ENCODE measurements at regions not wholly inside any gene's neighbourhood (a gene's known extent, or its start where the extent isn't known, plus 50 kb on each side); places are given as distances from the start of the nearest gene placed in this dataset.

DNA sequence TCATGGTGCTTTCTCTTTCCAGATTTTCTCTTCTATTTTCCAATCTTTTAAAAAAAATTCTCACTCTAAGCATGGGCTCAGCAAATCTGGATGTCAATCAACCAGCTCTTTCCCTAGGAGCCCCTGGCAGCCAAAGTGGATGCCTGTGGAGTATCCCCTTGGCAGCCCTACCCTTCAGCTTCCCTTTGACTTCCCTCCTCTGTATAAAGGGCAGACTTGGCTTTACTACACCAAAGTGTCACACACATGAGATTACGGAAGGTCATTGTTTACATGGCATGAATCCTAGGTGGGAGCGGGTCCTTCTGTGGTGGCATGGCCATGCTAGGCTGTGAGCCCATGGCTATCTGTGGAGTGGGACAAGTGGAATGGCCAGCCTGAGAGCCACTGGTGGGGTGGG is 379.9 kb downstream of the GABRB3 start:
- no peak overlapping the region for H3K4me2 ChIP-seq
- no peak overlapping the region for H3K4me3 ChIP-seq
- no peaks in the 10 kb centered on the region for H3K79me2 ChIP-seq
- WGBS (ENCODE audit: low lambda C conversion rate, missing lambda C conversion rate) = 91% methylated on average over 2 of the region's 2 CpGs
- H4K20me1 ChIP-seq (ENCODE audit: insufficient read depth, poor library complexity, severe bottlenecking) = no peaks in the 10 kb centered on the region
- no peak overlapping the region for H2AFZ ChIP-seq
- no peaks in the 10 kb centered on the region for H3K9me2 ChIP-seq (replicated peaks; ENCODE audit: insufficient read depth)
- H3K9me3 ChIP-seq (ENCODE audit: low read depth) = no peaks in the 10 kb centered on the region
- no peaks in the 10 kb centered on the region for H3K27me3 ChIP-seq
- no peaks in the 10 kb centered on the region for H3K4me1 ChIP-seq (ENCODE audit: insufficient read depth)
- no peaks in the 10 kb centered on the region for H3K36me3 ChIP-seq (replicated peaks; ENCODE audit: insufficient read depth, low read depth)
- no peak for TF ChIP-seq EZH2phosphoT487 (IDR thresholded peaks at IDR 0.05; ENCODE audit: low read depth, severe bottlenecking, unreplicated experiment)
- TF ChIP-seq, protein P1, sequence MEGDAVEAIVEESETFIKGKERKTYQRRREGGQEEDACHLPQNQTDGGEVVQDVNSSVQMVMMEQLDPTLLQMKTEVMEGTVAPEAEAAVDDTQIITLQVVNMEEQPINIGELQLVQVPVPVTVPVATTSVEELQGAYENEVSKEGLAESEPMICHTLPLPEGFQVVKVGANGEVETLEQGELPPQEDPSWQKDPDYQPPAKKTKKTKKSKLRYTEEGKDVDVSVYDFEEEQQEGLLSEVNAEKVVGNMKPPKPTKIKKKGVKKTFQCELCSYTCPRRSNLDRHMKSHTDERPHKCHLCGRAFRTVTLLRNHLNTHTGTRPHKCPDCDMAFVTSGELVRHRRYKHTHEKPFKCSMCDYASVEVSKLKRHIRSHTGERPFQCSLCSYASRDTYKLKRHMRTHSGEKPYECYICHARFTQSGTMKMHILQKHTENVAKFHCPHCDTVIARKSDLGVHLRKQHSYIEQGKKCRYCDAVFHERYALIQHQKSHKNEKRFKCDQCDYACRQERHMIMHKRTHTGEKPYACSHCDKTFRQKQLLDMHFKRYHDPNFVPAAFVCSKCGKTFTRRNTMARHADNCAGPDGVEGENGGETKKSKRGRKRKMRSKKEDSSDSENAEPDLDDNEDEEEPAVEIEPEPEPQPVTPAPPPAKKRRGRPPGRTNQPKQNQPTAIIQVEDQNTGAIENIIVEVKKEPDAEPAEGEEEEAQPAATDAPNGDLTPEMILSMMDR (IDR thresholded peaks at IDR 0.05; ENCODE audit: poor library complexity) = no peak
- TF ChIP-seq EZH2 (IDR thresholded peaks at IDR 0.05; ENCODE audit: borderline replicate concordance) = no peak
- DNase-seq (ENCODE audit: low spot score) = no peak
- H3K27ac ChIP-seq = no peak overlapping the region

DNA sequence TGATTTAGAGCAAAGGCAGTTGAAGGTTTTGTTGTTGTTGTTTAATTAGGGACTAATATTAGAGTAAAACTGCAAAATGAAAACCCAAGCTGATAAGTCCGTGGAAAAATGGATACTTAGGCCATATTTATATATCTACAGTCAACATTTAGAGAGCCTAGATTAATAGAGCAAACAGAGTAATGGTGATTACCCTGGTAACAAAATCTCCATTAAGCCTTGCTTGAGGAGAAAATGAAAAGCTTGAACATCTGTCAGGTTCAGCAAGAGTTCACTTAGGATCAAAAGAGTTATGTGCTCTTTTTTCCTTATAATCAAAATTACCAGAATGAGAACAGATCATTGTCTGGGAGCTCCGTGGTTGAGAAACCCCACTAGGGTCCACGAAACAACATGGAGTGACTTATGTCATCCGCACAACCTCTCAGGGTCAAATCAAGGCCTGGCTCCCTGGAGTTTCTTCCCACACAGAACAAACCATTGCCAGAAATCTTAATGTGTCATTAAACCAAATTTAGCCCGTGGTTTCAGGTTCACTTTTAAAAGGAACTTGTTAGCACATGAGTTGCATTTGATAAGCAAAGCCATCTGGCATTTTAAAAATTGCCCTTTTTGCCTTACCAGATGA is 381.2 kb downstream of the GABRB3 start:
- H3K27me3 ChIP-seq = no peaks in the 10 kb centered on the region
- H3K4me2 ChIP-seq = no peak overlapping the region
- H2AFZ ChIP-seq = no peak overlapping the region
- no peaks in the 10 kb centered on the region for H3K9me3 ChIP-seq (ENCODE audit: low read depth)
- H3K9me2 ChIP-seq (replicated peaks; ENCODE audit: insufficient read depth) = no peaks in the 10 kb centered on the region
- no peak overlapping the region for H3K4me3 ChIP-seq
- H4K20me1 ChIP-seq (ENCODE audit: insufficient read depth, poor library complexity, severe bottlenecking) = no peaks in the 10 kb centered on the region
- H3K27ac ChIP-seq = no peak overlapping the region
- H3K36me3 ChIP-seq (replicated peaks; ENCODE audit: insufficient read depth, low read depth) = no peaks in the 10 kb centered on the region
- TF ChIP-seq, protein P1 (IDR thresholded peaks at IDR 0.05; ENCODE audit: poor library complexity) = no peak
- TF ChIP-seq EZH2 (IDR thresholded peaks at IDR 0.05; ENCODE audit: borderline replicate concordance) = no peak
- TF ChIP-seq EZH2phosphoT487 (IDR thresholded peaks at IDR 0.05; ENCODE audit: low read depth, severe bottlenecking, unreplicated experiment) = no peak
- WGBS (ENCODE audit: low lambda C conversion rate, missing lambda C conversion rate) = 74% methylated on average over 5 of the region's 5 CpGs
- no peak for DNase-seq (ENCODE audit: low spot score)
- H3K4me1 ChIP-seq (ENCODE audit: insufficient read depth) = no peaks in the 10 kb centered on the region
- H3K79me2 ChIP-seq = no peaks in the 10 kb centered on the region

DNA sequence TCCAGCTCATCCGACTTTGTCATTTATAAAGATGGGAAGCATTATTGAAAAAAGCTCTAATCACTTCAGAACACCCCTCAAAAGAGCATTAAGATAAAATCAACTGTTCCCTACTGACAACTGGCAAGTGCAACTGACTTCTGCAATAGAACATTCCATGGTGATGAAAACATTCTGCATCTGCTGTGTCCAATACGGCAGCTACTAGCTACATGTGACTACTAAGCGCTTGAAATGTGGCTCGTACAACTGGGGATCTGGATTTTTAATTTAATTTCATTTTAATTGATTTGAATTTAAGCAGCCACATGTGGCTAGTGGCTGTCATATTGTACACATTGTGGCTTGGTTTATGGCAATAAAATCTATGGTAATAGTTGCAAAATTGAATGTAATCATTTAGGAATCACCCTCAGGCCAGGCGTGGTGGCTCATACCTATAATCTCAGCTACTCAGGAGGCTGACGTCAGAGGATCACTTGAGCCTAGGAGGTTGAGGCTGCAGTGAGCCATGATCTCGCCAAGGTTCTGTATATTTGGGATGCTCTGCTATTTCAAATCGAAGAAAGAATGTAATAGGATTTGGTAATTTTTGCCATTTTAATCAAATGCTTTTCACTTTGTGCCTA is 390.3 kb downstream of the GABRB3 start:
- Histone ChIP-seq H3K9me2 (replicated peaks; ENCODE audit: insufficient read depth) (no peaks in the 10 kb centered on the region), H3K9me3 (ENCODE audit: low read depth) (no peaks in the 10 kb centered on the region), H3K79me2 (no peaks in the 10 kb centered on the region), H3K4me3 (no peak overlapping the region), H3K36me3 (replicated peaks; ENCODE audit: insufficient read depth, low read depth) (no peaks in the 10 kb centered on the region), H4K20me1 (ENCODE audit: insufficient read depth, poor library complexity, severe bottlenecking) (no peaks in the 10 kb centered on the region), H2AFZ (no peak overlapping the region), H3K4me2 (no peak overlapping the region), H3K4me1 (ENCODE audit: insufficient read depth) (no peaks in the 10 kb centered on the region), H3K27me3 (no peaks in the 10 kb centered on the region), H3K27ac (no peak overlapping the region)
- TF ChIP-seq EZH2 (IDR thresholded peaks at IDR 0.05; ENCODE audit: borderline replicate concordance) (no peak), EZH2phosphoT487 (IDR thresholded peaks at IDR 0.05; ENCODE audit: low read depth, severe bottlenecking, unreplicated experiment) (no peak)
- TF ChIP-seq, protein P1 (IDR thresholded peaks at IDR 0.05; ENCODE audit: poor library complexity) = no peak
- no peak for DNase-seq (ENCODE audit: low spot score)
- 90% methylated on average over 8 of the region's 8 CpGs for WGBS (ENCODE audit: low lambda C conversion rate, missing lambda C conversion rate)

Data from hepatocyte (in vitro differentiated cells).